Adrenal gland (tissue), 5 donors: ENCODE measurements at regions not wholly inside any gene's neighbourhood (a gene's known extent, or its start where the extent isn't known, plus 50 kb on each side); places are given as distances from the start of the nearest gene placed in this dataset.

Experiments used
- CTCF ChIP-seq, 6 experiments: fragments of 450-650 bp in 4 of 6; fragments of 200-600 bp in 2 of 6; sonication (generic) in 1 of 6; IDR thresholded peaks; 1 replicate in 5 of 6; 2 replicates in 1 of 6; pipeline versions ENCODE4 v1.5.1 to v1.8.0; 2016 to 2021; ENCODE audit warnings: antibody characterized with exemption in 6 of 6, mild to moderate bottlenecking in 2 of 6, moderate library complexity in 1 of 6
- POLR2A ChIP-seq, 2 donors: fragments of 450-650 bp; IDR thresholded peaks; one replicate each; pipeline ENCODE4 v1.6.1; 2017; ENCODE audit warnings: antibody characterized with exemption in 2 of 2, mild to moderate bottlenecking in 2 of 2, moderate library complexity in 1 of 2
- donor health status: DM: no; HTN: no; CAD: no.

DNA sequence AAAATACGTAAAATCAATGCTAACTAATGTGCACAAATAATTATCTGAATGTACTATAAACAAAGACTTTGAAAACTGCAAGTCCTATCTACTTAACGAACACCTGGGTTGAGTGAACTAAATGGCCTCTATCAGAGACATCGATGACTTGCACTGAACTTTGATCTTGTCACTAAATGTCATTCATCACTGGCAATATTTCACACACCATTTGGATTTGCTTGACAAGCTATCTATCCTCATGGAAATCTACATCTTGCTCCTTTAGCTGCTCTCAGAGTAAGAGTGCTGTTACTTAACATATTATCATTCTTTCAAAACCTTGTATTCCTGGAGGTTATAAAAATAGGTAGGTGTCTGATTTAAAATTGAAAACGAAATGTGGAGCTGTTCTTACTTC lies 289.3 kb downstream of the TLL1 start:
- TF ChIP-seq POLR2A (IDR thresholded peaks at IDR 0.05) (no peak), CTCF (IDR thresholded peaks at IDR 0.05) (no peak)
